Left lung (tissue), 4 donors: ENCODE measurements at regions not wholly inside any gene's neighbourhood (a gene's known extent, or its start where the extent isn't known, plus 50 kb on each side); places are given as distances from the start of the nearest gene placed in this dataset.

ENCODE experiments used
- ATAC-seq: fragments of 200-7000 bp; cut with Tn5 transposase; one replicate; pipeline ENCODE4 v1.9.1; 2020; ENCODE audit warnings: moderate library complexity
- DNase-seq, 4 donors: peaks; one replicate each; pipeline ENCODE4 v3.0.0-alpha.2; 2013 to 2020
- H3K27ac ChIP-seq, 2 donors: fragments of 200-600 bp; sonication (generic) in 1 of 2; one replicate each; pipeline versions ENCODE4 v1.5.0 to v1.8.0; 2020 to 2021
- H3K27me3 ChIP-seq, 2 donors: fragments of 200-600 bp; sonication (generic) in 1 of 2; one replicate each; pipeline versions ENCODE4 v1.5.0 to v1.8.0; 2020 to 2021
- H3K36me3 ChIP-seq, 2 donors: fragments of 200-600 bp; sonication (generic) in 1 of 2; one replicate each; pipeline versions ENCODE4 v1.5.0 to v1.8.0; 2020 to 2021
- H3K4me1 ChIP-seq, 2 donors: fragments of 200-600 bp; one replicate each; pipeline ENCODE4 v1.8.0; 2021
- H3K4me3 ChIP-seq, 2 donors: fragments of 200-600 bp; sonication (generic) in 1 of 2; one replicate each; pipeline versions ENCODE4 v1.5.0 to v1.8.0; 2020 to 2021; ENCODE audit warnings: mild to moderate bottlenecking in 1 of 2
- H3K9me3 ChIP-seq, 2 donors: fragments of 200-600 bp; sonication (generic) in 1 of 2; one replicate each; pipeline versions ENCODE4 v1.5.0 to v1.8.0; 2020 to 2021
- intact Hi-C, 2 donors: fragments of 100-400 bp; cut with DNase I; formaldehyde crosslinking; loops; one replicate each; pipeline versions ENCODE4 v1.11.2 to v1.14.2; 2022
- TF ChIP-seq, protein P1 (sequence below), 2 donors: fragments of 200-600 bp; sonication (generic) in 1 of 2; IDR thresholded peaks; one replicate each; pipeline versions ENCODE4 v1.5.0 to v1.8.0; 2021; ENCODE audit warnings: antibody characterized with exemption in 2 of 2
- donor health status: DM: no; HTN: yes; CAD: no.
- donor health status: DM: no; HTN: no; CAD: no.

DNA sequence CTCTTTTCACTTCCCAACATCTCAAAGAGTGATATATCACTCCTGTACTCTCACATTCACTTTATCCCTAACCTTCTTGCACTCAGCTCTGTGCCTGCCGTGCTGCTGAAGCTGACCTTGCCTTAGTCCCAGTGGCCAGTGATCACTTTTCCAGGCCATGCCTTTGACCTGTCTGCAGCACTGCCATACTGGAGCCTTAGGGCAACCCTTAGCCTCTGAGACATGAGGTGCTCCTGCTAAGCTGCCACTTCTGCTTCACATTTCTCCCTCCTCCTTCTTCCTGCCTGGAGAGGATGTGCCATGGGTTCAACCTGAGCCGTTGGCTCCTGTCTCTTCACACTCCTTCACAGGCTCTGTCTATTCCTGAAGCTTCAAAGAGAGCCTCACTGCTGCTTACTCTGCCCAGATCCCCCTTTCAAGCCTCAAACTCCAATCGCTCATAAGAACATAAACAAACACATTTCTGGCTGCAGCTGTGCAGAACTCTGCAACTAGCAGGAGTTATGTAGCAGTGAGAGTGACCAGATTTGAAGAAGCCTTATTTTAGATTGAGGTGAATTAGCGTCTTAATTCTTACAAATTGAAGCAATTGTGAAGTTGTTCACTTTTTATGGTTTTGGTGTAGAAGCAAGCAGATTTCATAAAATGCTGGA is 716.2 kb upstream of the FANCL start:
- Histone ChIP-seq H3K9me3 (no peaks in the 10 kb centered on the region), H3K27me3 (peaks cover 0 to 6% of the 10 kb centered on the region in 2 donors), H3K4me3 (no peak overlapping the region), H3K27ac (no peak overlapping the region), H3K36me3 (no peaks in the 10 kb centered on the region), H3K4me1 (no peaks in the 10 kb centered on the region)
- intact Hi-C loops: no loop called here
- TF ChIP-seq, protein P1, sequence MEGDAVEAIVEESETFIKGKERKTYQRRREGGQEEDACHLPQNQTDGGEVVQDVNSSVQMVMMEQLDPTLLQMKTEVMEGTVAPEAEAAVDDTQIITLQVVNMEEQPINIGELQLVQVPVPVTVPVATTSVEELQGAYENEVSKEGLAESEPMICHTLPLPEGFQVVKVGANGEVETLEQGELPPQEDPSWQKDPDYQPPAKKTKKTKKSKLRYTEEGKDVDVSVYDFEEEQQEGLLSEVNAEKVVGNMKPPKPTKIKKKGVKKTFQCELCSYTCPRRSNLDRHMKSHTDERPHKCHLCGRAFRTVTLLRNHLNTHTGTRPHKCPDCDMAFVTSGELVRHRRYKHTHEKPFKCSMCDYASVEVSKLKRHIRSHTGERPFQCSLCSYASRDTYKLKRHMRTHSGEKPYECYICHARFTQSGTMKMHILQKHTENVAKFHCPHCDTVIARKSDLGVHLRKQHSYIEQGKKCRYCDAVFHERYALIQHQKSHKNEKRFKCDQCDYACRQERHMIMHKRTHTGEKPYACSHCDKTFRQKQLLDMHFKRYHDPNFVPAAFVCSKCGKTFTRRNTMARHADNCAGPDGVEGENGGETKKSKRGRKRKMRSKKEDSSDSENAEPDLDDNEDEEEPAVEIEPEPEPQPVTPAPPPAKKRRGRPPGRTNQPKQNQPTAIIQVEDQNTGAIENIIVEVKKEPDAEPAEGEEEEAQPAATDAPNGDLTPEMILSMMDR (IDR thresholded peaks at IDR 0.05): no peak
- ATAC-seq: no peak
- DNase-seq: peak in 2 of 4 donors; percentile 15 to 26

DNA sequence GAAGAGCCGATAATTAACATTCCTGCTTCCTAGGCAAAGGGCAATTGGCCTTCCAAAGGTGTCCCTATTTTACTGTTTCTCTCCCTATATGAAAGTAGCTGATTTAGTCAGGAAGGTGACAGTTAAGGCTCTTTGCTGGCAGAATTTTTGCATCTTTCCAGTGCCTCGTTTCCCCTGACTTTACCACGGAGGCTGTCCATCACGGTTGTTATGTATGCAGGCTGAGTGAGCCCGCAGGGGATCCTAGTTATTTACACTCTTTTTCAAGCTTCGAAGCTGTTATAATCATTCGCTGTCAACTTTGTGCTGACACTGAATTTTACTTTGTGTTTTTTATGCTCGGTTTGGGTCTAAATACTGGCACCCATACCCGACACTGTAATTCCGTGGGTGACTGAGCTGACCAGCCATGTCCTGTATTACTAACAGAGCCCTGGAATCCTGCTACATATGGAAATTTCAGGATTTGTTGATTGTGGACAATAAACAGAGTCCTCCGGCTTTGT is 713.8 kb upstream of the FANCL start:
- H3K36me3 ChIP-seq: no peaks in the 10 kb centered on the region
- no peak for DNase-seq
- TF ChIP-seq, protein P1 (IDR thresholded peaks at IDR 0.05): no peak
- ATAC-seq: no peak
- no peaks in the 10 kb centered on the region for H3K4me1 ChIP-seq
- H3K9me3 ChIP-seq: no peaks in the 10 kb centered on the region
- H3K27ac ChIP-seq: no peak overlapping the region
- intact Hi-C loops: no loop called here
- H3K27me3 ChIP-seq: peaks cover 0 to 6% of the 10 kb centered on the region in 2 donors
- H3K4me3 ChIP-seq: no peak overlapping the region

DNA sequence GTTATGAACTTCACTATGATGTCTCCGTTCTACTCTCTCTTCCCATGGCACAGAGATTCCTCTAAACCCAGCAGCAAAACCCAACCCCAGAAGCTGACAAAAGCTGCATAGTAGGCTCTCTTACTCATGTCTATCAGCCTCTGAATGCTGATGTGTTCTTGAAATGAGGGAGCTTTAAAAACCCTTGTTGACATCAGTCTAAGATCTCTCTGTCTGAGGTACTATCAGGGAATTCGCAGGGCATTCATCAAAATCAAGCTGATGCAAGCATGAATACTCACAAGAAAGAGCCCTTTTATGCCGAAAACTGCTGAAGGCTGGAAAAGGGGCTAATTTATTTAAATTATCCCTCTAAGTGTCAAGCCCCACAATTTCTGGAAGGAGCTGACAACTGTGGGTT is 710.6 kb upstream of the FANCL start:
- intact Hi-C loops: no loop called here
- Histone ChIP-seq H3K27ac (no peak overlapping the region), H3K9me3 (no peaks in the 10 kb centered on the region), H3K36me3 (no peaks in the 10 kb centered on the region), H3K27me3 (peaks cover 0 to 6% of the 10 kb centered on the region in 2 donors), H3K4me1 (no peaks in the 10 kb centered on the region), H3K4me3 (no peak overlapping the region)
- TF ChIP-seq, protein P1 (IDR thresholded peaks at IDR 0.05): no peak
- ATAC-seq (no peak), DNase-seq (no peak)

DNA sequence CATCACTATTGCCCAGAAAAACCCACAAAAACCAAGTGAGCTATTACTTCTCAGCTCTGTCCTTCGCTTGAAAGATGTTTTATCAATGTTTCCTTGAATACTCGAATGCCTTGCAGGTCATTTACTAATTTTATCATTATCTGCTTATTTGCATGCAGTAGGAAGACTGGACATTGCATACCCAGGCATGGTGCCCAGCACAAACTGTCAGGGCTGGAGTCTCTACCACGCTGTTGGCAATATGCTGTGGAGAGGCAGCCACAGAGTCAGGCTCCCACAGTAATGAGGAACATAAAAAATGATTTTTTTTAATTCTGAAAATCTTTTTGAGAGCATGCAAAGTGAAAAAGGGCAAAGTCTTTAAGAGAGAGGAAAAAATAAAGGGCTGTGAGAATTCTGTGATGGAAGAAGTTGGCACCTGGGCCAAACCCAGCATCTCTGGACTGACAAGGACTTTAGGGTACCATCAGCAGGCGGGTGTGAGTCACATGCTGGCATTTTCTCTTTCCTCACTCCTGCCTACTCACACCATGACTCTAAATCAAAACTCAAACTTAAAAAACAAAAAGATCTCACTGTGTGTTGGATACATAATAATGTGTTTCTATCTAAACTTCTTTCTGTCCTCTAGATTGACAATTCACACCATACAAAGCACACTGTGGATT is 709.8 kb upstream of the FANCL start:
- ATAC-seq (no peak), DNase-seq (no peak)
- Histone ChIP-seq H3K4me1 (no peaks in the 10 kb centered on the region), H3K9me3 (no peaks in the 10 kb centered on the region), H3K27ac (no peak overlapping the region), H3K4me3 (no peak overlapping the region), H3K27me3 (peaks cover 0 to 6% of the 10 kb centered on the region in 2 donors), H3K36me3 (no peaks in the 10 kb centered on the region)
- intact Hi-C loops: no loop called here
- TF ChIP-seq, protein P1 (IDR thresholded peaks at IDR 0.05): no peak

DNA sequence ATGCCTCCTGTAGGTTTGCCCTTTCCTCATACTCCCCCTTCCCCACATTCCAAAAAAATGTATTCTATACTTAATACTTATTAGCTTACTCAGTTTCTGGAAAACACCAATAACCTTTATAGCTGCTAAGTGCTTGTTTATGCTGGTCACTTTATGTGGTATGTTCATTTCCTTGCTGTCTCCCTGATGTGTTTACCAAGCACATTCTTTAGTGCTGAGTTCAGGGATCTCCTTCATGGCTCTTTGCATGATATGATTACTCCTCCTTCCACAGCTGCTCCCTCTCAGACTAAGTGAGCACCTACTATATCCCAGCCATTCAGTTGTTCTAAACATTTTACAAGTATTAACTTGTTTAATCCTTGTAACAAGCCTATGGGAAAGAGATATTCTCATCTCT is 698.3 kb upstream of the FANCL start:
- H3K4me3 ChIP-seq: no peak overlapping the region
- no peak for ATAC-seq
- intact Hi-C loops: no loop called here
- TF ChIP-seq, protein P1 (IDR thresholded peaks at IDR 0.05): no peak
- no peaks in the 10 kb centered on the region for H3K36me3 ChIP-seq
- DNase-seq: no peak
- peaks cover 0 to 8% of the 10 kb centered on the region in 2 donors for H3K9me3 ChIP-seq
- H3K4me1 ChIP-seq: no peaks in the 10 kb centered on the region
- H3K27ac ChIP-seq: no peak overlapping the region
- H3K27me3 ChIP-seq: no peaks in the 10 kb centered on the region
